G401 (cell line): ENCODE measurements at regions not wholly inside any gene's neighbourhood (a gene's known extent, or its start where the extent isn't known, plus 50 kb on each side); places are given as distances from the start of the nearest gene placed in this dataset.

Experiments
- DNase-seq: peaks from one replicate; pipeline ENCODE4 v3.0.0-alpha.2; 2015; ENCODE audit warnings: low spot score
- in situ Hi-C: cut with HindIII; loops from 2 replicates; pipeline ENCODE4 v1.10.0; 2016; ENCODE audit warnings: low sequenced_read_pairs, mixed read lengths

DNA sequence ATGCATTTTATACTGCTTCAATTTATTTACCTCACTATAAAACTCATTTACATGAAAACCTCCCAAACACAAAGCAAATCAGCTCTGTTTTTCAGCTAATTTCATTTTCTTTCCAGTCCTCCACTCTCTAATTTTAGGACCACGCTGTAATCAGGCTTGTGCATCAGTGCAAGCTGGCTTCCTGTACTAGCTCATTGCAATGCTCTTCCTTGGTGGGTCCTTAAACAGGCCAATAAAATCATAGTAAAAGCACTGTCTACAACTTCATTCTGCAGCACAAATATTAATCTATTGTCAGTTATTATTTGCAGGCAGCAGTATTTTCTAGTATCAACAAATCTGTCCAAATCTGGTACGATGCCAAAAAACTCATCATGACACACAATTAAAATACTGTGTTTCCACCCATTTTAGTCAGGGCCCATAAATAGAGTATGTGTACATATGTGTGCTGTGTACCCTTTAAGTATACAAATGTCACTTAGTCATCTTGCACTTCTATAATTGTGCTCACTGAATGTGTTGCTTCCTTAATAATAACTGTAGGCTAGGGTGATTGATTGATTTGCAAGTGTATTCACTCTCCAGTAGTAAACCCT, 178.2 kb upstream of the HCCS start:
- in situ Hi-C loops: no loop called here
- DNase-seq: no peak

DNA sequence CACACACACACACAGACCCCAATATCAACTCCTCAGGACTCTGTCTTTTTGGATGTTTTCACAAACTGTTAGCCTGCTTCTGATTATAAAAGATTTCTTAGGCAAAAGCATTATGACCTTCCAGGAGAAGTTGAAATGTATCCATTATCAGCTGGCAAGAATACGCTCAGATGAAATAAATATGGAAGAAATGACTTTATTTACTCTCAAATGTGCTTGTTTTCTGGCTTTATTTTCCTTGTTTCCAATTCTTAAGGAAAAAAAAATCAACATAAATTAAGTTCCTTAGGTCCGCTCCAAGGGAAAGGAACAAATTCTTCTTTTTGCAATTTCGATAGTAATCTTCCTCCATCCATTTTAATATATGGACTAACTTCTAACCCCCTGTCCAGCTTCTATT, 175.6 kb upstream of the HCCS start:
- no peak for DNase-seq
- in situ Hi-C loops: no loop called here

DNA sequence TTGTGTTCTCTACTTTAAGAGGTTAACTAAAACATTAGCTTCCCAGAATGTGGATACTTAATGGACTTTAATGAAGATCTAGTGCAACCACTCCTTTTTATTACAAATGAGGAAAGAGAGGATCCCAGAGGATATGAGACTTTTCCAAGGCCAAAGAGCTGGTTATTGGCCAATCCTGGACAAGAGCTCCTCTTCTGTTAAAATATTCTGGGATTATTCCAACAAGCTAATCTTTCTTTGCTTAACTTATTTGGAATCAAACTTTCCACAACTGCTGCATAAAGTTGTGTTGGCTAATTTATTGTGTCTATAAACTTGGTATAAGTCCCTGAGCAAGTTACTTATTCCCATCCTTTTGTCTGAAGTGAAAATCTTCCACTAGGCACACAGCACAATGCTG, 174.2 kb upstream of the HCCS start:
- no peak for DNase-seq
- in situ Hi-C loops: no loop called here

DNA sequence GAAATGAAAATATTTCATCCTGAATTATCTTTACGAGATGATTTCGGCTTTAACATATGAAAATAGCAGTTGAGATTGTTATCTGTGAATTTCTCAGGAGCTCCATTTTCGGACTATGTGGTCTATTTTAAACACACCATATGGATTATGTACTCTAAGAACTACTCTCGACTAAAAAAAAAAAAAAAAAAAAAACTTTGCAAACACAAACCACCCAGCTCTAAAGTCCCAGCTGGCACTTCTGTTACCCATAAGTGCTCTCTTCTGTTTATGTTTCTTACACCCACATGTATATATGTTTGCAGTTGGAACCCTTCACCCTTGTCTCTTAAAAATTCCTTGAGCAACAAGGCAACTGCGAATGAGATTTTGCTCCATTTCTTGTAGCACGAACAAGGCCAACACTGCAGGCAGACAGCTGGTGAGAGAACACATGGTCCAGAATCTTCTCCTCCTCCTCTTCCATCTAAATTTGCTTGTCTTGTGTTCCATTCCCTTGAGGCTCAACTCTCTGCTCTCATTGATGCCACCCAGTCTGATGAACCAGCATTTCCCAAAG, 172.7 kb upstream of the HCCS start:
- in situ Hi-C loops: no loop called here
- no peak for DNase-seq

GRCh38 chrX:10939424-10939823, 171.7 kb upstream of the HCCS start:
- DNase-seq: no peak
- in situ Hi-C loops: no loop called here

GRCh38 chrX:10944136-10944885, 166.8 kb upstream of the HCCS start:
- in situ Hi-C loops: no loop called here
- no peak for DNase-seq

GRCh38 chrX:10945498-10945897, 165.6 kb upstream of the HCCS start:
- in situ Hi-C loops: no loop called here
- DNase-seq: no peak

DNA sequence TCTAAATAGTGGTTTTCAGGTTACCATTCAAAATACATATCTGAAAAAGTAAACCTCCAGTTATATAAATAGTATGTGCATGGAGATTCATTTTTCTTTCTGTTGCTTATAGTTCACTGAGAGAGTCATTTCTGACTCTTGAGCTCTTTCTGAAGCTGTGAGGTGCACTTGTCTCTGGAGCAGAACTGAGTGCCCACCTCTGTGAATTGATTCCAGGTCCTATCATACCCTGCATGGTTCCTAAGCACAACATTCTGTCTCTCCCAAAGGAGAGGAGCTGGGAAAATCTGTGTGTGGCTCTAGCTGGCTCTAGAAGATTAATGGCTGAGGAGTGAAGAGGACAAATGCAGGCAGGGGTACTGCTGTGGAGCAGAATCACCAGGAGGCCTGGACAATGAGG, 161.6 kb upstream of the HCCS start:
- in situ Hi-C loops: no loop called here
- DNase-seq: no peak

DNA sequence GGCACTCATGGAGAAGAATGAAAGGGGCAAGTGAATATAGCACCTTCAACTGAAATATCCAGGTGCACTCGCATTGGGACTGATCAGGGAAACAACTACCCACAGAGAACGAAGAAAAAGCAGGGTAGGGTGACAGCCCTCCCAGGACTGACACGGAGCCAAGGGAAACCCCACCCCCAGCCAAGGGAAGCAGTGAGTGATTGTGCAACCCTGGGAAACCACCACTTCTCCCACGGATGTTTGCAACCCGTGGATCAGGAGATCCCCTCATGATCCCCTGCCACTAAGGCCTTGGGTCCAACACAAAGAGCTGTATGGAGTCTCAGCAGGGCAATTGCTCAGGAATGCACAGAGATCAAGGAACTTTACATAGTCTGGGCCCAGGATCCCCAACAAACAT, 158.5 kb upstream of the HCCS start:
- no peak for DNase-seq
- in situ Hi-C loops: no loop called here

DNA sequence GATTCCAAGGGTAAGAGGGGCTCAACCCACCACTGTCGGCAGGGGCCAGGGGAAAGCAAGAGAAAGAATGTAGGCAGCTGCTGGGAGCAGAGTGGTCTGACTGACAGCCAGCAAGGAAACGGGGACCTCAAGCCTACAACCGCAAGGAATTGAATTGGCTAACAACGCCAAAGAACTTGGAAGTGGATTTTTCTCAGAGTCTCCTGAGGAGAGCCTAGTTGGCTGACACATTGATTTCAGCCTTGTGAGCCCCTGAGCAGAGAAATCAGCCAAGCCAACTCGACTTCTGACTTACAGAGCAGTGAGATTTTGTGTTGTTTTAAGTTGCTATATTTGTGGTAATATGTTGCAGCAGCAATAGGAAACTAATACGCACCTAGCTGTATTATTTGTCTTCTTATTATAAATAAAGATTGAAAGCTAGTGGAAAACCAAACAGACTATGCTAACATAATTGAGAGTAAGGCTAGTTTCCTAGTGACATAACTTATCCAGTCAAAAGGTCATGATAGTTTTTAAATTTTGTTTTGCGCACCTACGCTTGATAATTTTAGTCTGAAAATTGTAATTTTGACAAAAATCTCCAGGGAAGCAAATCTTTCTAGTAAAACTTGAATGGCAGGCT, 145.8 kb upstream of the HCCS start:
- no peak for DNase-seq
- in situ Hi-C loops: no loop called here

GRCh38 chrX:10966057-10966456, 145.1 kb upstream of the HCCS start:
- in situ Hi-C loops: no loop called here
- DNase-seq: no peak

DNA sequence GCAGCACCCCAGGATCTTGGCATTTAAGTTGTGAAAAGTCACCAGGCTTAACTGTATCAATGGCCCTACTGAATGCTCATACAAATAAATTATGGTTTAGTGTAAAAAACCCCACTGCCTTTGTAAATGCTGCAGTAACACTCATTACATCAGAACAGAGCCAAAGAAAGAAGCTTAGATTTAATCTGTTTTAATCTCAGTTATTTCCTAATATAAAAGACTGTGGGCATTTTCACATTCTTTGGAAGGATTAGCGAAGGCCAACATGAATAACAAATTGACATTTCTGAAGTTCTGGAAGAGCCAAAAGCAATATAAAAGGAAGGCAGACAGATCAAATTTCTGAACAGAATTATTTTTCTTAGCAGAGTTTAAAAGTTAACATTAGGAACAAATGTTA, 140.0 kb upstream of the HCCS start:
- DNase-seq: no peak
- in situ Hi-C loops: no loop called here

DNA sequence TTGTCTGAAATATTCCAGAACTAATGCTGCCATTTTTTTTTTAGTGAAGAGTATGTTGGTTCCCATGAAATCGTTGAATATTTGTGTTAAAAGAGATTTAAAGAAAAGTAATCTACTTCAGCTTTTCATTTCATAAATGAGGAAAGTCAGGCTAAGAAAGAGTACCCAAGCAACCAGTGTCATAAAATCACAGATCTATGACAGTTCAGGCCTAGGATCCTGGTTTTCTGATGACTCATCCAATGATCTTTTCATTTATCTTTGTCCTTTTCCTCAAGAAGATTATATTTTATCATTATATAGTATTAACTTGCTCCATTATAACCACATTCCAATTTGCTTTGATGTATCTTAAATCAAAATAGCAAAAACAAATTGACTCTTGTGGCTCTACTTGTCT, 139.4 kb upstream of the HCCS start:
- in situ Hi-C loops: no loop called here

GRCh38 chrX:10972706-10973105, 138.4 kb upstream of the HCCS start:
- DNase-seq: no peak
- in situ Hi-C loops: no loop called here

More for the DNA sequence above, 139.4 kb upstream of the HCCS start:
- no peak for DNase-seq

DNA sequence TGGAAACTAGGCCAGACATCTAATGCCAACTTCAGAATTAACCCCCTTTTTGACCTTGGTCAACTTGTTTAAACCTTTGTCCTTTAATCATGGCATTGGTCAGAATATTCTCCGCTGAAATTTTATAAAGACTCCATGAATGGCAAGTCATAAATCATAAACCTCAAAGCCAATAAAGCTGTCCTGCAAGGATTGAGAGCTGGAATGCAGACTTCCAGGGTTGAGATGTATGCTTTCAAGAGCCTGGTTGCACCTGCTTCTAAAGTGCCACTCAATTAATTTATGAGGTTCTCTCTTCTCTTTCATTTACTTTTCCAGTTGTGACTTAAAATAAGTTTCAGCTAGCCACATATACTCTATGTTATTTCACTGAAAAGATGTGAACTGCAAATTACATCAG, 136.2 kb upstream of the HCCS start:
- in situ Hi-C loops: no loop called here
- no peak for DNase-seq

GRCh38 chrX:10979956-10980355, 131.2 kb upstream of the HCCS start:
- in situ Hi-C loops: no loop called here
- DNase-seq: no peak

GRCh38 chrX:10981506-10981905, 129.6 kb upstream of the HCCS start:
- in situ Hi-C loops: no loop called here
- DNase-seq: no peak

GRCh38 chrX:10983526-10983925, 127.6 kb upstream of the HCCS start:
- no peak for DNase-seq
- in situ Hi-C loops: no loop called here

- no peak for DNase-seq
- in situ Hi-C loops: no loop called here
Observed at GRCh38 chrX:10984213-10984612, 126.9 kb upstream of the HCCS start.

- no peak for DNase-seq
- in situ Hi-C loops: no loop called here
Observed at GRCh38 chrX:10986616-10987015, 124.5 kb upstream of the HCCS start.

DNA sequence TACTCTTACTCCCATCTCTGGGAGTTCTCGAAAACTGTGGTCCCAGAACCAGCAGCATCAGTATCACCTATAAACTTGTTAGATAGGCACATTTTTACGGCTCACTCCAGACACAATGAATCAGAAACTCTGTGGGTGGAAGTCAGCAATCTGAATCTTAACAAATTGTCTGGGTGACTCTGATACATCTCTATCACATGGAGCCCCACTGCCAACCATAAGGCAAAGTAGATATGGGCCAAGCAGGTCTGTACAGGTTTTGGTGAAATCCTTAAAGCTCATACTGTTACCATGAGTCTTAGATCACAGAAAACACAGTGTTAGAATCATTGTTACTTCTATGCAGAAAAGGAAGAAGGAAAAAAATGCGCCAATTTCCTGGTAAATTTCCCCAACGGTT, 122.5 kb upstream of the HCCS start:
- no peak for DNase-seq
- in situ Hi-C loops: no loop called here
